ENCODE measurements at regions not wholly inside any gene's neighbourhood (a gene's known extent, or its start where the extent isn't known, plus 50 kb on each side); places are given as distances from the start of the nearest gene placed in this dataset.

- TF ChIP-seq POLR2A (IDR thresholded peaks at IDR 0.05): no peak
- TF ChIP-seq POLR2AphosphoS5 (IDR thresholded peaks at IDR 0.05): no peak
- no peak for TF ChIP-seq CTCF (IDR thresholded peaks at IDR 0.05)
These were observed 293.7 kb upstream of the CPEB2 start for GRCh38 chr4:14708574-14708973.
